ENCODE measurements at regions not wholly inside any gene's neighbourhood (a gene's known extent, or its start where the extent isn't known, plus 50 kb on each side); places are given as distances from the start of the nearest gene placed in this dataset.
A peak's percentile ranks its signal among the peaks of the same experiment; 100 is the strongest.

DNA sequence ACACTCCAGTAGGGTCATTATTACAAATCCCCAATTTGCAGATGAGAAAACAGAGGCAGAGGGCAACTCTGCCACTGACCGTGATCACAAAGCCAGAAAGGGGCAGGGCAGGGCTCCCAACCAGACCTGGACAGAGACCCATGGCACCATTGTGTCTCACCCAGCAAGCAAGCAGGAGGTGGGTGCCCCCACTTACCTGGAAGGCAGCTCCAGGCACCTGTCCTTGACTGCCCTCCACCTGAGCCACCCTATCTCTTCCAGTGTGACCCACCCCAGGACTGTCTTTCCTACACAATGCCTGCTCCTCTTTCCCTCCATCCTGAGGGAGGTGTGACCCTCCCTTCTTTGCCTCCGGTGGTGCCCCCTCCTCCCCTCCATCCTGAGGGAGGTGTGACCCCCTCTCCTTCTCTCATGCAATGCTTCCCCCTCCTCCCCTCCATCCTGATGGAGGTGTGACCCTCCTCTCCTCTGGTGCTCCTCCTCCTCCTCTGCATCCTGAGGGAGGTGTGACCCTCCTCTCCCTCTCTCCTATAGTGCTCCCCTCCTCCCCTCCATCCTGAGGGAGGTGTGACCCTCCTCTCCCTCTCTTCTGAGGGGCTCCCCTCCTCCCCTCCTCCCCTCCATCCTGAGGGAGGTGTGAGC, 198.0 kb downstream of the MED10 start:
- no peak overlapping the region for H3K27ac ChIP-seq
- no peak overlapping the region for H3K4me3 ChIP-seq

DNA sequence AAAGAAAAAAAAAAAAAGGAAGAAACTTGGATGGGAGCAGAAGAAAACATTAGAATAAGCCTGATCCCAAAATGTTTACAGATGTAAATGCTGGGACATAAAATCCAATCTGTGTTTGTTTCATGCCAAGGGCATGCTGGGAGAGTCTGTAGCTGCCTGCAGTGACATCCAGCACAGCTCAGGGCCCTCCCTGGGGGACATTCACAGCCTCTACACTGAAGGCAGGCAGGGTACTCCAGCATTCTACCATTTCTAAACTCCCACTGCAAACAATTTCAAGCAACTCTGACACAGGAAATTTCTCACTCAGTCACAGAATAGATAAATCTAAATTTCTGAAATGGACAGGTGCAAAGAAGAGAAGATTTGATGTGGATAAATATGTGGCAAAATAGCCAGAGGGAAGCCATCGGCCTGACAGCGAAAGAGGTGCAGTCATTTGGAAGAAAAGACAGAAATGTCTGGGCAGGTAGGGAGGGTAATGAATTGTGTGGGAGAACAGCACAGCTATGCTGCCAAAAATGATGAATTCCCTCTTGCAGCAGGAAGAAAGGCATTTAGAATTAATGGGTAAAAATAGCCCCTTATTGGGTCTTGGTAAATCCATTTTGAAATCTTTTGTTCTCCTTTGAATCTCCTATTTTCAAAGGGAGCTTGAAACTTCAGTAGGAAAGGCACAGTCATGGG, 199.4 kb downstream of the MED10 start:
- H3K27ac ChIP-seq = no peak overlapping the region
- no peak overlapping the region for H3K4me3 ChIP-seq

DNA sequence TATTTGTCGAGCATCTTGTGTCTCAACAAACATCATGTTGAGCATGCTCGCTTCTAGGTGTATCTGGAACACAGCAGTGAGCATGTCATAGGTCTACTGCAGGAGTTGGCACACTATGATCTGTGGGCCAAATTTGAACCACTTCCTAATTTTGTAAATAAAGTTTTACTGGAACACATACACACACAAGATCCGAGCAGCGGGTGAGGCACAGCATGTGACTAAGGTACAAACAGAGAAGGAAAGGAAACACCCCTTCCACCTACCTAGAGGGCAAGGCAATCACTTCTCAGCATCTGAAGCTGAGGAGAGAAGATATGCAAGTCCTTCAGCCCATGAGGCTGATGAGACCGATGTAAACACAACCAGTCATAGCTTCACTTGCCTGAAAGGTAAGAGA, 200.4 kb downstream of the MED10 start:
- no peak overlapping the region for H3K4me3 ChIP-seq
- no peak overlapping the region for H3K27ac ChIP-seq

DNA sequence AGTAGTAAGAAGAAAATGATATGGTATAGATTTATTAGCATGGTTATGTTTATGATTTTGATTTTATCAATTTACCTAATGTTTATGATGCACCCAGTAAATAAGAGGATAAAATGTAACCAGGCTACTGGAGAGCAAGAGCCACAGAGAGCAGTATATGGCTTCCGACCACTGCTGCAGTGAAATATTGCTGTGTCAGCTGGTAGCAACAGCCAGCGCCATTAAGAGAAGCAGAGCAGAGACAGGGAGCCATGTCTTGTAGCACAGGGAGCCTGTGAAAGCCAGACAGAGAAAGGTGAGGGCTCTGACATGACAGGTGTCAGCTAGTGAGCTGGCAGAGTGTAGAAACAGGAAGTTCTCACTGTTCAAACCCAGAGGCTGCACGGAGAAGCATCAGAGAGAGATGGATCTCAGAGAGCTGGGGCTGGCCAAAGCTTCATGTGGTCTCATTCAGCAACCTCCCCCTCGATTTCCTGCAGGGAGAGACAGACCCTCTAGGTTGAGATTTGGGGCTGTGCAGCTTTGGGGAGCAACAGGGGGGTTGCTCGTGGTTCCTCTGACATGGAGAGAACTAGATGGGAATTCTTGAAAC, 202.1 kb downstream of the MED10 start:
- H3K4me3 ChIP-seq = no peak overlapping the region
- no peak overlapping the region for H3K27ac ChIP-seq

DNA sequence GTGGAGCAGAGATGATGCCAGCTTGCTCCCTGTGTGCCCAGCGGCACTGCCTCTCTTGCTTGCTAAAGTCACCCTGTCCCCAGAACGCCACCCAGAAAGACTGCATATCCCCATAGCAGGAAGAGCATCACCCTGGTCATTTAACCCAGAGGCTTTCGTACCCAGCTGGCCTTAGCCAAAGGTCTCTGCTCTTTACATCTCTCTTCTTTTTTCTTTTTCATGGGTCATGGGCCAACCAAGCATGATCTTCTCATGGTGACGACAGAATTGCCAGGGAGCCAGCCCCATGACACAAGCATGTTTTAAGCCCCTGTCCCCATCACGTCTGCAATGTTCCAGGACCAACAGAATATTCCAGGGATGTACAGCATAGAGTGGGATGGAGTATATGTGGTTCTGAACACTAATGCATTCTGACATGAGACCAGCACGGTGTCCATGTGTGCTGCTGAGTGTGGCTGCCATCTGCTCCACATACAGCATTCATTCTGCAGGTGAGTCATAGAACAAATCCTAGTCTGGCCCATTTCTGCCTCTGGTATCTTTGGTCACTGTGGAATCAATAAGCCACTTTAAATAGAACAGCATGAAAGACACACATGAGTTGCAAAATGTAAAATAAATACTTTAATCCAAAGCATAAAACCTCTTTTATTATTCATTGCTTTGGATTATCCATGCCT, 203.0 kb downstream of the MED10 start:
- no peak overlapping the region for H3K27ac ChIP-seq
- H3K4me3 ChIP-seq = no peak overlapping the region

DNA sequence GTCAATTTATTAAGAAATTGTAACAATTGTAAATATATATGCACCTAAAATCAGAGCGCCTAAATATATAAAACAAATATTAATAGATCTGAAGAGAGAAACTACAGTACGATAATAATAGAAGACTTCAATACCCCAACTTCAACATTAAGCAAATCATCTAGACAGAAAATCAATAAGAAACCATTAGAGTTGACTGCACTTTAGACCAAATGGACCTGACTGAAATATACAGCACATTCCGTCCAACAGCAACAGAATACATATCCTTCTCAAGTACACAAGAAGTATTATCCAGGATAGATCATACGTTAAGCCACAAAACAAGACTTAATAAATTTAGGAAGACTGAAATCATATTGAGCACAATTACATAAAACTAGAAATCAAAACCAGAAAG, 208.7 kb downstream of the MED10 start:
- H3K27ac ChIP-seq = no peak overlapping the region
- no peak overlapping the region for H3K4me3 ChIP-seq

DNA sequence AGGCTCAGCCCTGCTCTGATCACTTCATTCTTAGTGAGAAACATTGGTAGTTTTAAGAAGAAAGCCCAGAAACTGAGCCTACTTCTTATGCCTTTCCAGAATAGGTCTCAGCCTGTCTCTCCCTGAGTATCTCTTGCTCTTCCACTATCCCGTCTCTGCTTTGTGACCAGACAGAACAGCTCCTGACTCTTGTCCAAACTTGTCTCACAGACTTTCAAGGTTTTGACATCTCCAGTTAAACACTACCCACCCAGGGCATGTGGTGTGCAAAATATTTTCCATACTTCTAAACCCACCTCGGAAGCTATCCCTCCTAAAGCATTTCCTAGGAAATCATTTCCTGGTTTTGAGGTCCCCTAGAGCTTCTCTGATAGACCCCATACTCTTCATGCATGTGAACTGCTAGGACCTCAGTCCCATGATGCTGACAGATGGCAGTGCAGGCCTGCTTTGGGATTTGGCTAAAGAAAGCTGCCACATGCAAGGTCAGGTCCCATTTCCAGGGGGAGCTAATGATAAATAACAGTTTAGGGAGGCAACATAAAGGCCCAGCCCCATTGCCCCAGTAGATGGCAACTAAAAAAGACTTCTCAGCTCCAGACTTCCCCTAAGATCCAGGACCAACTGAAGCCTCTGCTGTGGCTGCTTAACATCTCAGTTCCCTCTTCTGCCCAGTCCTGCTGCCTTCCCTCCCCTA, 211.5 kb downstream of the MED10 start:
- Histone ChIP-seq H3K27ac (no peak overlapping the region), H3K4me3 (no peak overlapping the region)

DNA sequence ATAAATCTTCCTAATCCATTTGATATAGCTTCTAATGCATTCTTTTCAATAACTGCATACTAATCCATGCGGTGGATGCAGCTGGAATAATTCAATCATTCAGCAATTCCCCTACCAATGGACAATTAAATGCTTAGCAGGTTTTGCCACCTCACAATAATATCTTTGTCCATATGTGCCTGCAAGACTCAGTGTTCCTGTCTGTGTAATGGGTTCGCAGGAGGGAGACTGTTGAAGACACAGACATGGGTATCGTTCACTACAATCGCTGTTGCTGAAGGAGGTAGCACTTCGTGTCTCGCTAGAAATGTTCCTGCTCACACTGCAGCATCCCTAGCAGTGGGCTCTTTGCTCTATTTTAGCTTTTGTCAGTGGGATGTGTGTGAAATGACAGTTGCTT, 214.4 kb downstream of the MED10 start:
- no peak overlapping the region for H3K27ac ChIP-seq

DNA sequence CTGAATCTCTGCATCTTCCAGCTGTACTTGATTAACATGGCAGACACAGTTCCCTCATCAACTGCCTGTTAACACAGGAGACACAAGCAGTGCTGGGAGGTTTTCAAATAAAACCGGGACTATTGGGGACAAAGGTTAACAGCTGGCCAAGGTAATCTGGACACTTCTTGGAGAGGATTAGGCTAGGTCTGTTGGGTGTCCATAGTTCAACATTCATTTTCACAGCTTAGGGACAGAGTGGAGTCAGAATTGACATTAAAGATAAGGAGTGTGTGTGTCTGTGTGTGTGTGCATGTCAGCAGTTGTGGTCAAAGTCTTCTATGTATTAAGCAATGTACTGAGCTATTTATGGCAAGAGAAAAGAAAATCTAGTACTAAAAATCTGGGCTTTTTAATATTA, 216.2 kb downstream of the MED10 start:
- no peak overlapping the region for H3K27ac ChIP-seq
- H3K4me3 ChIP-seq = no peak overlapping the region

More for the DNA sequence above, 214.4 kb downstream of the MED10 start:
- no peak overlapping the region for H3K4me3 ChIP-seq

DNA sequence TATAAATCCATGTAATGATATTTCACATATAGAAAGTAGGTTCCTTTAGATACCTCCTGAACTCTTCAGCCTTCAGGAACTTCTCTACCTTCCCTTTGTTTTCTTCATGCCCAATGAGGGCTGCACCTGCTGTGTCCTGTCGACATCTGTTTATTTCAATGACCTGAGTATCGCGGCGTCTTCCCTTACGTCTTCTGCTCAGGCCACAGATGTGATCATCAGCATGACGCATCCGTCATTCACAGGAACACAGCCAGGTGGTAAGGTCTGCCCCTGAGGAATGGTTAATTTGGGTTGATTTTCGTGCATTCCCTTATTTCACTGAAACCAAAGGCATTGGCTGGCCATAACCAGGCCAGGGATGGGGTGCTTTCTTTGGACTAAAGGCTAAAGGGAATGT, 217.1 kb downstream of the MED10 start:
- Histone ChIP-seq H3K27ac (no peak overlapping the region), H3K4me3 (no peak overlapping the region)

DNA sequence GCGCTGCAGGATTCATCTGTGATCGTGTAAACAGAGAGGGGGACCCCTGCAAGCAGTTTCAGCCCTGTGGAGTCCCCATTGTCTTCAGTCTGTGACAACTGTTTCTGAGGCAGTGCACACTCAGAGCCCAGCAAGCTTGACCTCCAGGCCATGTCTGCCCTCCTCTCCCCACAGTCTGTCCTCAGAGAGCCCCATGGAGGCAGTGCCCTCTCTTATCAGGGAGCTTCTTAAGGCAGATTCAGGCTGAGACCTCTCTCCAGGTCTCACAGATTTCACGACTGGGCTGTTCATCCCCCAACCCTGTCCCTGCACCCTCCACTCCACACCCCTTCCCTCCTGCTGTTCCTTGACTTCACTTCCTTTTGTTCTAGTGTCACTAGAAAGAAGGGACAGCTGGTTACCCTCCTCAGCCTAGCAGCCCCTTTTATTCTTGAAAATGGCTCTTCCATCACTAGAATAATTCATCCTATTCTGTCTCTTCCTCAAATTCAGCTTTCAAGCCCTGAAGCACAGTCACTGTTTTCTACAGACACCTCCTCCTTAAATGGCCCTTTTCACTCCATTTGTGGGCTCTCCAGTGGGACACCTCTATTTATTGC, 218.4 kb downstream of the MED10 start:
- H3K4me3 ChIP-seq = no peak overlapping the region
- H3K27ac ChIP-seq = peak overlapping the region in 6 of 21 experiments; percentile 8 to 53 (median 38)

DNA sequence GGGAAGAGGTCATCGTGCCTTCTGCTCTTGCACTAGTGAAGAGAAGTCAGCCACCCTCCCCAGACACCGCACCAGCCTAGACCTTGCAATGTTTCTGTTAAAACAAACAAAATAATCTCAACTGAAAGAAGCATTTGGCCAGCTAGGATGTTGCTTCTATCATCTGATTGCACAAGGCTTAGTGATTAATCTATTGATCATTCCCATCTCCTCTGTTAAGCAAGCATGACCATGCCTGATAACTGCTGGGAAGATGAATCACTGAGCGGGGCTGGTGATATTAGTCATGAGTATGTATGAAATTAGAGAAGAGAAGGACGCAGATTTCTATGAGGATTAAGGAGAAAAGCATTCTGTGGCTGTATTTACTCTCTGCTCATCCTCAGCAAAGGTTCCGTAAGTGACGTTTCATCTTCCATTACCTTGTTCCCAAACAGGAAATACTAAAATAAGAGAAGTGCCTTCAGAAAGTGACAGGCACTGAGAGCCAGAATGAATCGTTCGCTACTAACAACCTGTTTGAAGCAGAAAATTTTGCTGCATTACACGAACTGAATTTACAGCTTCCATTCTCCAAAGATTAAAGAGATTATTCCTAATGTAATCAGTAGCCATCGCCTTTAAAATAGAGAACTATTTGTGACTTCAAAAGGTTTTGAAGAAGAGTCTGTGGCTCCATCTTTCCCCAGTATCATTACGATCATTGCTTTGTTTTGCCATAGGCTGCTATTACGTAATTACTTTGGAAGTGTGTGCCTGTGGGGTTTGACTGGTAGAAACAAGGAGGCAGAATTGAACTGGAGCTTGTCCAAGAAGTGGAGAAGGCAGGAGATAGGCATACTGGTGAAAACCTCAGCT, 219.1 kb downstream of the MED10 start:
- Histone ChIP-seq H3K27ac (peak overlapping the region in 6 of 21 experiments; percentile 9 to 53 (median 38)), H3K4me3 (no peak overlapping the region)

DNA sequence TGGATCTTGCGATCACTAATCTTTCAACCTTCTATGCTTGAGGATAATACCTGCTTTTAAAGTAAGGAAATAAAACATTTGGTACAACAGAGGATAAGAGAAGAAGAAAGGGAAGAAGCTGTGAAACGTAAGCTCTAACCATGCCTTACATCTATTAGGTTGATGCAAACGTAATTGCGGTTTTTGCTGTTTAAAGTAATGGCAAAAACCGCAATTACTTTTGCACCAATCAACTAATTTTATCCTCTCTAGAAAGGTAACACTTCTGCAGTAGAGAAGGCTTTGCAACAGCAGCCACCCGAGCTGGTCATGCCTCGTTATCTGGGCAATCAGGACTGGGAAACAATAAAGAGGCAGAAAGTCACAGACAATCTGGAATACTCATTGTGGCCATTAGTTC, 224.1 kb downstream of the MED10 start:
- Histone ChIP-seq H3K4me3 (no peak overlapping the region), H3K27ac (no peak overlapping the region)

DNA sequence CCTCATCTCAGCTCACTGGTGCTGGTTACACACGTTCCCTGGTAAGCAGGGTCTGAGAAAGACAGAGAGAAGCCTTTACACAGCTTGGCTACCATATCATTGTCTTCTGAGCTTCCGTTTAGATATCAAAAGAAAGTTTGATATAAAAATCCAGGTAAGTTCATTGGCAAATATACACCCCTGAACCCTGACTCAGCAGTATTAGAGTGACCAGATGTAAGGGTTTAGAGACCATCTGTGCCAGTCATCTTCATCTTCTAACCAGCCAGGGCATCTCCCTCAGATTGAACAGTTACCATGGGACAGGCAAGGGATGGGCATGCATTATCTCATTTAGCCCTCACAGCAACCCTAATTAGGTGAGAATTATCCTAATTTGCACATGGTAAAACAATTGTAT, 232.1 kb downstream of the MED10 start:
- Histone ChIP-seq H3K4me3 (no peak overlapping the region), H3K27ac (no peak overlapping the region)

DNA sequence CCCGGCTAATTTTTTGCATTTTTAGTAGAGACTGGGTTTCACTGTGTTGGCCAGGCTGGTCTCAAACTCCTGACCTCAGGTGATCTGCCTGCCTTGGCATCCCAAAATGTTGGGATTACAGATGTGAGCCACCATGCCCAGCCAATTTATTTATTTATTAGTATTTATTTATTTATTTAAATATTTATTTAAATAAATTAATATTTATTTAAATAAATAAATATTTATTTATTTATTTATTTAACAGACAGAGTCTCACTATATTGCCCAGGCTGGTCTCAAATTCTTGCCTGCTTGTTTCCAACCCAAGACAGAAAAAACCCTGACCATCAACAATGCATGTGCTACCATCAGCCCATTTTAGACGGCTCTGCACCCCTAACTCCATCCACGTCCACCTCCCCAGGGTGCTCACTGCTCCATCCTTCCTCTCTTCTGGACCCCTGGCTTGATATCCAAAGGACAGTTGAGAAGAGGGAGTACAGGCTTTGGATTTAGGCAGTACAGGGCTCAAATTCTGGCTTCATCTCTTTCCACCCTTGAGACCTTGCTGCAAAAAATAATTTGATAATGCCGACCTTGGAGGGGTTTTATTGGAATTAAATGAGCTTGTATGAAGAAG, 232.6 kb downstream of the MED10 start:
- Histone ChIP-seq H3K27ac (no peak overlapping the region), H3K4me3 (no peak overlapping the region)

DNA sequence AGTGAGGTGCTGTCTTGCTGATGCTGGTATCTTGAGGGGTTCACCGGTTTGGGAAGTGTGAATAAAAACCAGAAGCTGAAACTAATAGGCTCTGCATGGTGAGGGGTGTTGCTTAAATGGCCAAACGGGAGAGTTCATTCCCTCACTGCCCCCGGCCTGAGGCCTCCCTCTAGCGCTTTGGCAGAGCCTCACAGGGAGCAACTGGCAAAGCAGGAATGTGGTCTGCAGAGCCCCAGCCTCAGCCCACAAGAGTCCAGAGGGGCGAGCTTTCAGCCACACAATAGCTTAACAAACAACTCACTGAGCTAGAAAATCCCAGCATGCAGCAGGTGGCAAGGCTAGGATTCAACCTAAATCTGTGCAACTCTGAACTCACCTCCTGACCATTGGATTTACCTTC, 234.8 kb downstream of the MED10 start:
- no peak overlapping the region for H3K27ac ChIP-seq
- H3K4me3 ChIP-seq = no peak overlapping the region

DNA sequence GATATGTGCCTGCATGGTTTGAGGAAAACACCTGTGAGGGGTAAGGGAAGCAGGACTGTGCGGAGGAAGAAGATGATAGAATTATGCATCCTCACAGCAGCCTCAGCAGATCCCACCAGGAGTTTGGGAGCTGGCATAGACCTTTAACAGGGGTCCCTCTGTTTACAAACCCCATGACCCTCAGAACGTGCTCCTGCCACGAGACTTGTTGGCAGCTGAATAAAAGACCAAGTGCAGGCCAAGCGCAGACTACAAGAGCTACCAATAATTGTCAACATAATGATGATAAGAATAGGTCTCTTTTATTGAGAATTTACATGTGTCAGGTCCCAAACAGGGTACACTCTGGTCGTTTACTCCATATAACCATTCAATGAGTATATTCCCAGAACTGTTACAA, 236.0 kb downstream of the MED10 start:
- no peak overlapping the region for H3K4me3 ChIP-seq
- H3K27ac ChIP-seq = no peak overlapping the region

DNA sequence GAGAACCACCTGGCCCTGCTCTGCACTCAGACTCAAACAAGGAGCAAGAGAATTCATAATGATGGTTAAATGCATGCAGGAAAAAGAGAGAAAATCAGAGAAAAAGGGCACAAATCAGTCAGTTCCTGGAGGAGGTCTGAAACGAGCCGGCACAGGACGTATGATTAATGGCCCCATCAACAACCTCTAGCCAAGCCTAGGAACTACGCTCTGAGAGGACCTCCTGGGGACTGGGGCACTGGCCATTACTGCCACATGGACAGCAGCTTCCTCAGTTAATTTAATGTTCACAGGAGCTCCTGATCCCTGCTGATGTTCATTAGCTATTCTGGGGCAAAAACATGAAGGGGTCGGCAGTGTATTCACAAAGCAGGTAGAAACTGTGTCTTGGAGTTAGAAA, 238.1 kb downstream of the MED10 start:
- no peak overlapping the region for H3K27ac ChIP-seq
- no peak overlapping the region for H3K4me3 ChIP-seq

DNA sequence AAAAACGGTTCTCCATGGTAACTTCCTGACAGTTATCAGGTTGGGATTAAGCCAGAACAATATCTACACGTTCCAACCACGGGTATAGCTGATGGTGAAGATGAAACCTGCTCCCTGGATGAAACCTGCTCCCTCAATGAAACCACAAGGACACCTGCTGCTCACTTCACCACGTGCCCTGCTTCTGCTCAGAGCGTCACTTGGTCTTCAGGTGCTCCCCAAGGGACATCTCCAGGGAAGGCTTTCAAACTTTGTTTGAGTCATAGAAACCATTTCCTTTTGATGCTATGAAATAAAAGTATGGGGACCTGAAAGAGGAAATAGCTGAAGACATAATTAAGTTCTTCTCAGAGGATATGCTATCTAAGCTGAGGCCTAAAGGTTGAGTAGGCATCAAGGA, 242.4 kb downstream of the MED10 start:
- H3K27ac ChIP-seq = no peak overlapping the region
- H3K4me3 ChIP-seq = no peak overlapping the region

Measured in skin epidermis (tissue), 12 donors.